VCaP (cell line): ENCODE measurements at regions not wholly inside any gene's neighbourhood (a gene's known extent, or its start where the extent isn't known, plus 50 kb on each side); places are given as distances from the start of the nearest gene placed in this dataset.

Experiments
- H3K27ac ChIP-seq: fragments of 450-650 bp; 2 replicates; pipeline ENCODE4 v1.5.1; 2017
- CTCF ChIP-seq: fragments of 450-650 bp; conservative IDR thresholded peaks from 2 replicates; pipeline ENCODE4 v1.5.1; 2017; ENCODE audit warnings: mild to moderate bottlenecking, moderate library complexity

DNA sequence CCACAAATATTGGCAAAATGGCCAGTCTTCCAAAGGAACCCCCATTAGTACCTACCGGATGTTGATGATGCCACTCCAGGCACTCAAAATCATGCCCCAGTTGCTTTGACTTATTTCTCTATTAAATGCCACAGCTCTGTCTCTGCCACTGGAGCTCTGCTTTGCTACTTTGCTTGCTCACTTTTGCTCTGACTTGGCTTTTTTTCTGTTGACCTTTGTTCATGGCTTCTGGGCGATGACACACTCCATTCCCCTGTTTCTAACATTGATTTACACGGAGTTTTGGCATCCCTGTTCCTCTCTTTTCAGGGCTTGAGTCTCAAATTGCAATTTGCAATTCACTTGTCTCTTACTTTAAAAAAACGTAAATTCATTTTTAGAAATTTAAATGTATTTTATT is 217.1 kb upstream of the SPRY2 start:
- no peak for TF ChIP-seq CTCF
- no peak overlapping the region for H3K27ac ChIP-seq

GRCh38 chr13:80555796-80556678 is 215.1 kb upstream of the SPRY2 start:
- no peak overlapping the region for H3K27ac ChIP-seq
- no peak for TF ChIP-seq CTCF

- no peak for TF ChIP-seq CTCF
- H3K27ac ChIP-seq: no peak overlapping the region
Measured at GRCh38 chr13:80552851-80553440, 212.0 kb upstream of the SPRY2 start.

DNA sequence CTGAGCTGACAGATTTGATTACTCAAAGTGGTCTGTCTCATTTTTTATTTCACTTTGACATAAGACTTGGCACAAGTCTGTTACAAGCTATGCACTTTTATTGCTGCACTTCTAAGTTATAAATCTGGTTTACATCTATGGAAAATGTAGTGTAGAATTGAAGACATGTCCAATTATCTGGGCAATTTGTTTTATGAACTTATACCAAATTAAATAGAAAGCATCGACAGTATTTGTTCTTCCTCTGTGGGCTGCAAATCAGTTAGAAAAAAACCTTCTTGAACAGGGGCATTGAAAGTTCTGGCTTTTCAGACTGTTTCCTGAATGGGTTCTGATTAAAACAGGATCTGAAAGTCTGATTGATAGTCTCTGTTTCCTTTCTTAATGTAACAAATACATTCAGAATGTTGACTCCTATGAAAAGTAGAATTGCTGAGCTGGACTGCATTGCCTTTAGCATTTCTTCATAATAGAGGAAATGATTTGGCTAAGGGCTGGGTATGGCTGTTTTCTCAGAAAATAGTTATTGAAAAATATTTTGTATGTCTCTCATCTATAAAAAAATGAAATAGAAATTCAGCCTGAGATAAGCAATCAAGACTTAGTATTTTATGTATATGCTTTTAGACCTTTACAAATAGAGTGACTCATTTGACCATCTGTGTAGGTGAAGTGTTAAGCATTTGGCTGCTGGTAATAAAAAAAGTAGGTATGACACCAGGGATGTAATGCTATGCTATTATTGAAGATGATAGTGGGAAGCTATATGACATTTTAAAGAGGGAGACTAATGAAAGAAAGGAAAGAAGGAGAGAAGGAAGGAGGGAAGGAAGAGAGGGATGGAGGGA is 210.9 kb upstream of the SPRY2 start:
- no peak overlapping the region for H3K27ac ChIP-seq
- no peak for TF ChIP-seq CTCF

DNA sequence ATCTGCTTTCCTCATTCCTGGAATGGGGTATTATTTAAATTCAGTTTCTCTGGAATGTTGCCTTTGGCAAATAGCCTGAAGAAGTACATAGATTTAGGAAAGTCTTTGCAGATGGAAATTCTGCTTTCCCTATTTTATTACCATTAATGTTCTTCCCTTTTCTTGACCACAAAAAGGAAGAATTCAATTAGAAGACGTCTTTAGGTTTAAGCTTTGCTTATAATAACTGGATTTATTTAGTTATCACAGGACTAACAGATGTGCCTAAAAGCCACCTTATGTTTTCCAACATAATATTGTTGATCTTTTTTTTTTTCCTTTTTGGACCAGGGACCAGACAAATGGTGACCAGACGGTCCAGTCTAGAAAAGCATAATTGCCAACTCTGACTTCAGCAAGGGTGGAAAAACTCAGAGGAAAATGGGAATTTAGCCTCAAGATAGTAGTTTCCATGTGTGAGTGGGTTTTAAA is 210.1 kb upstream of the SPRY2 start:
- TF ChIP-seq CTCF: no peak
- no peak overlapping the region for H3K27ac ChIP-seq

DNA sequence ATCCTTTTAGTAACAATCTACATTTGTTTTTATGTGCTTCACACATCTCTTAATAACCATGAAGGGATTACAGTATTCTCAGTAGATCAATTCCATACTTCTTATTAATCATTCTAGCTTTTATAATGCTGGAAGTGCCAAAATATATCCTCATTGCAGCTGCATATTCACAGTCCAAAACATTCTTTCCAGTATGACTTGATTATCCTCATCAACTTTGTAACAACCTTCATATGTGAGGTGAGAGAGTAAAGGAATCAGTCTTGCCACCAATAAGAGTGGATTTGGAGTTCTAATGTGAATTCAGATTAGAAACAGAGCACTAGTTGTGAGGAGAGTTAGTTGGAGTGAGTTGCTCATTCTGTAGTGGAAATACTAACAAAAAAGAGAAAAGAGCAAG is 208.0 kb upstream of the SPRY2 start:
- H3K27ac ChIP-seq: no peak overlapping the region
- no peak for TF ChIP-seq CTCF
